ENCODE measurements at regions not wholly inside any gene's neighbourhood (a gene's known extent, or its start where the extent isn't known, plus 50 kb on each side); places are given as distances from the start of the nearest gene placed in this dataset.

DNA sequence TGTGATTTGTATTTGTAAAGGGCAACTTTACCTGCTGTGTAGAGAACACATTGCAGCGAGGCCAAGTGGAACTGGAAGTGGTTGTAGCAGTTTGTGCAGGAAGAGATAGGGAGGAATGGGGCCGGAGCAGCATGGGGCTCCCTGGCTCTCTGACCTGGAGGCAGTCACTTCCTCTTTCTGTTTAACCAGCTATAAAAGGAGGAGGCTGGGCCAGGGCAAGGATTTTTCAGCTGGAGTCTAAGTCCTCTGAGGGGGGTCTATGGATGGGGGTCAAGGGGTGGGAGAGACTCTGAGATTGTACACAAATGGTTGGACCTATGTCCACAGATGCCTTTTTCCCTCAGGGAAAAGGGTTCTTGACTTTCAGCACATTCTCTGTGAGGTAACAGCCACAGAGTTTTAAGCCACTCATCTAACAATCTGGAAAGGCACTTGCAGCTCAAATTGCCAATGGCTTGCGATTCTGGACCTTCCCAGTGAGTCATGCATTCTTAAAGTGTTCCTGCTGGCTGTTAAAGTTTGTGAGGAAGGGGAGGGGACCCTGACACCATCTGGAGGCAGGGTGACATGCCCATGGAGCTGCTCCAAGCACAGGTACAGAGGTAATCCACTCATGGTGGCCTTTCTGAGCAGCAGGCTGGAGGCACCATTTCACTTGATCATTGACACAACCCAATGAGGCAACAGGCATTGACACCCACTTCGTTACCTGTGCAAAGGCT is 347.0 kb downstream of the CYRIA start:
- H3K27ac ChIP-seq (ENCODE audit: extremely low read depth, low read depth, low read length): no peak overlapping the region
- ChIA-PET POLR2A (interaction anchor here (0.6 kb wide), 1 partner anchor 239 kb away, joined by 3 read pairs; no protein-coding TSS in a partner anchor), CTCF (no interaction called here)
- H3K36me3 ChIP-seq (ENCODE audit: control insufficient read depth in 2 of 2, insufficient read depth in 1 of 2, low read length in 2 of 2): no peaks in the 10 kb centered on the region
- H3K9me3 ChIP-seq (ENCODE audit: control insufficient read depth, insufficient read depth, low read depth, low read length): no peaks in the 10 kb centered on the region
- H3K4me1 ChIP-seq (ENCODE audit: control insufficient read depth, insufficient read depth, low read length): no peaks in the 10 kb centered on the region
- no peak for TF ChIP-seq ZFP37 (tag by site-specific recombination; IDR thresholded peaks at IDR 0.05)
- TF ChIP-seq ZNF544 (tag by site-specific recombination; IDR thresholded peaks at IDR 0.05): no peak
- no peak for TF ChIP-seq ZNF549 (tag by site-specific recombination; IDR thresholded peaks at IDR 0.05)
- TF ChIP-seq HOXA7 (CRISPR knock-in tag; IDR thresholded peaks at IDR 0.05; ENCODE audit: borderline replicate concordance): no peak
- TF ChIP-seq, protein P1, sequence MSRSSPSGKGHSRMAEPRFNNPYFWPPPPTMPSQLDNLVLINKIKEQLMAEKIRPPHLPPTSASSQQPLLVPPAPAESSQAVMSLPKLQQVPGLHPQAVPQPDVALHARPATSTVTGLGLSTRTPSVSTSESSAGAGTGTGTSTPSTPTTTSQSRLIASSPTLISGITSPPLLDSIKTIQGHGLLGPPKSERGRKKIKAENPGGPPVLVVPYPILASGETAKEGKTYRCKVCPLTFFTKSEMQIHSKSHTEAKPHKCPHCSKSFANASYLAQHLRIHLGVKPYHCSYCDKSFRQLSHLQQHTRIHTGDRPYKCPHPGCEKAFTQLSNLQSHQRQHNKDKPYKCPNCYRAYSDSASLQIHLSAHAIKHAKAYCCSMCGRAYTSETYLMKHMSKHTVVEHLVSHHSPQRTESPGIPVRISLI (tag by site-specific recombination; IDR thresholded peaks at IDR 0.05): no peak
- TF ChIP-seq ZNF521 (tag by site-specific recombination; IDR thresholded peaks at IDR 0.05): no peak
- TF ChIP-seq EGR2 (tag by site-specific recombination; IDR thresholded peaks at IDR 0.05; ENCODE audit: low read depth): no peak
- TF ChIP-seq OSR2 (tag by site-specific recombination; IDR thresholded peaks at IDR 0.05): no peak
- no peak for TF ChIP-seq ZNF169 (tag by site-specific recombination; IDR thresholded peaks at IDR 0.05)
- no peak for TF ChIP-seq ZNF843 (tag by site-specific recombination; IDR thresholded peaks at IDR 0.05)
- TF ChIP-seq, protein P2, sequence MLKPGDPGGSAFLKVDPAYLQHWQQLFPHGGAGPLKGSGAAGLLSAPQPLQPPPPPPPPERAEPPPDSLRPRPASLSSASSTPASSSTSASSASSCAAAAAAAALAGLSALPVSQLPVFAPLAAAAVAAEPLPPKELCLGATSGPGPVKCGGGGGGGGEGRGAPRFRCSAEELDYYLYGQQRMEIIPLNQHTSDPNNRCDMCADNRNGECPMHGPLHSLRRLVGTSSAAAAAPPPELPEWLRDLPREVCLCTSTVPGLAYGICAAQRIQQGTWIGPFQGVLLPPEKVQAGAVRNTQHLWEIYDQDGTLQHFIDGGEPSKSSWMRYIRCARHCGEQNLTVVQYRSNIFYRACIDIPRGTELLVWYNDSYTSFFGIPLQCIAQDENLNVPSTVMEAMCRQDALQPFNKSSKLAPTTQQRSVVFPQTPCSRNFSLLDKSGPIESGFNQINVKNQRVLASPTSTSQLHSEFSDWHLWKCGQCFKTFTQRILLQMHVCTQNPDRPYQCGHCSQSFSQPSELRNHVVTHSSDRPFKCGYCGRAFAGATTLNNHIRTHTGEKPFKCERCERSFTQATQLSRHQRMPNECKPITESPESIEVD (tag by site-specific recombination; IDR thresholded peaks at IDR 0.05): no peak
- no peak for TF ChIP-seq ZNF416 (tag by site-specific recombination; IDR thresholded peaks at IDR 0.05)
- TF ChIP-seq SETDB1 (IDR thresholded peaks at IDR 0.05; ENCODE audit: insufficient read length, low read length): no peak
- TF ChIP-seq ZNF211 (tag by site-specific recombination; IDR thresholded peaks at IDR 0.05; ENCODE audit: low read depth): no peak
- H3K4me3 ChIP-seq (ENCODE audit: low read depth, low read length): no peak overlapping the region

DNA sequence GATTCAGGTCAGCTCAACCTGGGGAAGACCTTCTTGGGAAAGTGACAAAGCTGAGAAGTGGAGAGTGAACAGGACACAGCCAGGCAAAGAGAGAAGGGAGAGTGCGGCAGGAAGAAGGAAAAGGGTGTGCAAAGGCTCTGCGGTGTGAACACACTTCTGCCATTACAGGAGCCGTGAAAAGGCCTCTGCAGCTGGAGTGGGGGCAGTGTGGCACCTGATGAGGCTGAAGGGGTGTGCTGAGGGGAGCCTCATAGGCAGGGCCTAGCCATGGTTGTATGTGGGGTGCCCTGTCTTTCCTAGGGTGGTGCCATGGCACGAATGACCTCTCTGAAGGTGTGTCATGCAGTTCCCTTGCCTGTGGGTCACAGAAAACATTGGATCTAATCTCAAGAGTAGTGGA is 347.6 kb downstream of the CYRIA start:
- CTCF ChIA-PET: no interaction called here
- Histone ChIP-seq H3K9me3 (ENCODE audit: control insufficient read depth, insufficient read depth, low read depth, low read length) (no peaks in the 10 kb centered on the region), H3K36me3 (ENCODE audit: control insufficient read depth in 2 of 2, insufficient read depth in 1 of 2, low read length in 2 of 2) (no peaks in the 10 kb centered on the region), H3K4me1 (ENCODE audit: control insufficient read depth, insufficient read depth, low read length) (no peaks in the 10 kb centered on the region), H3K27ac (ENCODE audit: extremely low read depth, low read depth, low read length) (no peak overlapping the region), H3K4me3 (ENCODE audit: low read depth, low read length) (no peak overlapping the region)
- POLR2A ChIA-PET: interaction anchor here (0.6 kb wide), 1 partner anchor 239 kb away, joined by 3 read pairs; no protein-coding TSS in a partner anchor
- TF ChIP-seq, protein P3, sequence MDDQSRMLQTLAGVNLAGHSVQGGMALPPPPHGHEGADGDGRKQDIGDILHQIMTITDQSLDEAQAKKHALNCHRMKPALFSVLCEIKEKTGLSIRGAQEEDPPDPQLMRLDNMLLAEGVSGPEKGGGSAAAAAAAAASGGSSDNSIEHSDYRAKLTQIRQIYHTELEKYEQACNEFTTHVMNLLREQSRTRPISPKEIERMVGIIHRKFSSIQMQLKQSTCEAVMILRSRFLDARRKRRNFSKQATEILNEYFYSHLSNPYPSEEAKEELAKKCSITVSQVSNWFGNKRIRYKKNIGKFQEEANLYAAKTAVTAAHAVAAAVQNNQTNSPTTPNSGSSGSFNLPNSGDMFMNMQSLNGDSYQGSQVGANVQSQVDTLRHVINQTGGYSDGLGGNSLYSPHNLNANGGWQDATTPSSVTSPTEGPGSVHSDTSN (CRISPR knock-in tag; IDR thresholded peaks at IDR 0.05): no peak
- TF ChIP-seq ZXDB (tag by site-specific recombination; IDR thresholded peaks at IDR 0.05) (no peak), ZNF544 (tag by site-specific recombination; IDR thresholded peaks at IDR 0.05) (no peak), ZNF76 (tag by site-specific recombination; IDR thresholded peaks at IDR 0.05; ENCODE audit: borderline replicate concordance, low read depth) (no peak), GFI1B (tag by site-specific recombination; IDR thresholded peaks at IDR 0.05) (no peak), ZNF292 (tag by site-specific recombination; IDR thresholded peaks at IDR 0.05; ENCODE audit: borderline replicate concordance, low read depth) (no peak), ZBTB8A (tag by site-specific recombination; IDR thresholded peaks at IDR 0.05) (no peak), ZNF2 (tag by site-specific recombination; IDR thresholded peaks at IDR 0.05) (no peak)
- TF ChIP-seq, protein P4, sequence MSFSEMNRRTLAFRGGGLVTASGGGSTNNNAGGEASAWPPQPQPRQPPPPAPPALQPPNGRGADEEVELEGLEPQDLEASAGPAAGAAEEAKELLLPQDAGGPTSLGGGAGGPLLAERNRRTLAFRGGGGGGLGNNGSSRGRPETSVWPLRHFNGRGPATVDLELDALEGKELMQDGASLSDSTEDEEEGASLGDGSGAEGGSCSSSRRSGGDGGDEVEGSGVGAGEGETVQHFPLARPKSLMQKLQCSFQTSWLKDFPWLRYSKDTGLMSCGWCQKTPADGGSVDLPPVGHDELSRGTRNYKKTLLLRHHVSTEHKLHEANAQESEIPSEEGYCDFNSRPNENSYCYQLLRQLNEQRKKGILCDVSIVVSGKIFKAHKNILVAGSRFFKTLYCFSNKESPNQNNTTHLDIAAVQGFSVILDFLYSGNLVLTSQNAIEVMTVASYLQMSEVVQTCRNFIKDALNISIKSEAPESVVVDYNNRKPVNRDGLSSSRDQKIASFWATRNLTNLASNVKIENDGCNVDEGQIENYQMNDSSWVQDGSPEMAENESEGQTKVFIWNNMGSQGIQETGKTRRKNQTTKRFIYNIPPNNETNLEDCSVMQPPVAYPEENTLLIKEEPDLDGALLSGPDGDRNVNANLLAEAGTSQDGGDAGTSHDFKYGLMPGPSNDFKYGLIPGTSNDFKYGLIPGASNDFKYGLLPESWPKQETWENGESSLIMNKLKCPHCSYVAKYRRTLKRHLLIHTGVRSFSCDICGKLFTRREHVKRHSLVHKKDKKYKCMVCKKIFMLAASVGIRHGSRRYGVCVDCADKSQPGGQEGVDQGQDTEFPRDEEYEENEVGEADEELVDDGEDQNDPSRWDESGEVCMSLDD (tag by site-specific recombination; IDR thresholded peaks at IDR 0.05): no peak
- TF ChIP-seq, protein P2 (tag by site-specific recombination; IDR thresholded peaks at IDR 0.05): no peak
- TF ChIP-seq, protein P5, sequence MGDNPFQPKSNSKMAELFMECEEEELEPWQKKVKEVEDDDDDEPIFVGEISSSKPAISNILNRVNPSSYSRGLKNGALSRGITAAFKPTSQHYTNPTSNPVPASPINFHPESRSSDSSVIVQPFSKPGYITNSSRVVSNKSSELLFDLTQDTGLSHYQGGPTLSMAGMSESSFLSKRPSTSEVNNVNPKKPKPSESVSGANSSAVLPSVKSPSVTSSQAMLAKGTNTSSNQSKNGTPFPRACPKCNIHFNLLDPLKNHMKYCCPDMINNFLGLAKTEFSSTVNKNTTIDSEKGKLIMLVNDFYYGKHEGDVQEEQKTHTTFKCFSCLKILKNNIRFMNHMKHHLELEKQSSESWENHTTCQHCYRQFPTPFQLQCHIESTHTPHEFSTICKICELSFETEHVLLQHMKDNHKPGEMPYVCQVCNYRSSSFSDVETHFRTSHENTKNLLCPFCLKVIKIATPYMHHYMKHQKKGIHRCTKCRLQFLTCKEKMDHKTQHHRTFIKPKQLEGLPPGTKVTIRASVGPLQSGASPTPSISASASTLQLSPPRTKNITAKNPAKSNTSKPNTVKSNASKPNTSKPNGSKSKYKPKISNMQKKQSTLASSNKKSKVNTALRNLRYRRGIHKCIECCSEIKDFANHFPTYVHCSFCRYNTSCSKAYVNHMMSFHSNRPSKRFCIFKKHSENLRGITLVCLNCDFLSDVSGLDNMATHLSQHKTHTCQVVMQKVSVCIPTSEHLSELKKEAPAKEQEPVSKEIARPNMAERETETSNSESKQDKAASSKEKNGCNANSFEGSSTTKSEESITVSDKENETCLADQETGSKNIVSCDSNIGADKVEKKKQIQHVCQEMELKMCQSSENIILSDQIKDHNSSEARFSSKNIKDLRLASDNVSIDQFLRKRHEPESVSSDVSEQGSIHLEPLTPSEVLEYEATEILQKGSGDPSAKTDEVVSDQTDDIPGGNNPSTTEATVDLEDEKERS (tag by site-specific recombination; IDR thresholded peaks at IDR 0.05): no peak
